Mucosa of gallbladder (tissue), 1 donor: ENCODE measurements at regions not wholly inside any gene's neighbourhood (a gene's known extent, or its start where the extent isn't known, plus 50 kb on each side); places are given as distances from the start of the nearest gene placed in this dataset.
A peak's percentile ranks its signal among the peaks of the same experiment; 100 is the strongest.
"Not testable (repeated sequence)": the region's sequence is repeated elsewhere in the genome, so short reads cannot be mapped to it uniquely, and the experiment has no call there.

Source experiments
- DNase-seq: peaks from one replicate; pipeline ENCODE4 v3.0.0-alpha.2; 2020; ENCODE audit warnings: low spot score
- donor health status: DM: no; HTN: no; CAD: no.

GRCh38 chr6:147909640-147910039 is 401.1 kb downstream of the SAMD5 start:
- no peak for DNase-seq

- DNase-seq: no peak
Observed at GRCh38 chr6:147910281-147910680, 401.8 kb downstream of the SAMD5 start.

- no peak for DNase-seq
Observed at GRCh38 chr6:147911057-147911456, 402.6 kb downstream of the SAMD5 start.

- DNase-seq: no peak
Observed at GRCh38 chr6:147911686-147912085, 403.2 kb downstream of the SAMD5 start.

- DNase-seq: no peak
Observed at GRCh38 chr6:147922799-147923198, 414.3 kb downstream of the SAMD5 start.

- no peak for DNase-seq
Observed at GRCh38 chr6:147924598-147924997, 416.1 kb downstream of the SAMD5 start.

- DNase-seq: no peak
Observed at GRCh38 chr6:147925826-147926225, 416.8 kb upstream of the SASH1 start.

- no peak for DNase-seq
Observed at GRCh38 chr6:147930745-147931144, 411.9 kb upstream of the SASH1 start.

- no peak for DNase-seq
Observed at GRCh38 chr6:147933224-147933623, 409.4 kb upstream of the SASH1 start.

GRCh38 chr6:147935656-147936055 is 407.0 kb upstream of the SASH1 start:
- no peak for DNase-seq

- no peak for DNase-seq
Observed at GRCh38 chr6:147936703-147937470, 405.8 kb upstream of the SASH1 start.

GRCh38 chr6:147941143-147941542 is 401.5 kb upstream of the SASH1 start:
- DNase-seq: no peak

- no peak for DNase-seq
Observed at GRCh38 chr6:147942363-147942762, 400.3 kb upstream of the SASH1 start.

- no peak for DNase-seq
Observed at GRCh38 chr6:147944122-147944521, 398.5 kb upstream of the SASH1 start.

- DNase-seq: no peak
Observed at GRCh38 chr6:147947521-147947920, 395.1 kb upstream of the SASH1 start.

- no peak for DNase-seq
Observed at GRCh38 chr6:147949981-147950622, 392.5 kb upstream of the SASH1 start.

- peak; percentile 24 for DNase-seq
Observed at GRCh38 chr6:147950623-147950987, 392.0 kb upstream of the SASH1 start.

- no peak for DNase-seq
Observed at GRCh38 chr6:147951726-147952125, 390.9 kb upstream of the SASH1 start.

GRCh38 chr6:147954938-147955337 is 387.7 kb upstream of the SASH1 start:
- no peak for DNase-seq

- DNase-seq: peak; percentile 37
Observed at GRCh38 chr6:147958683-147959082, 384.0 kb upstream of the SASH1 start.

- DNase-seq: no peak
Observed at GRCh38 chr6:147961481-147962141, 381.0 kb upstream of the SASH1 start.

- DNase-seq: not testable (repeated sequence)
Observed at GRCh38 chr6:147965448-147965847, 377.2 kb upstream of the SASH1 start.

GRCh38 chr6:147970970-147971369 is 371.7 kb upstream of the SASH1 start:
- no peak for DNase-seq
